Astrocyte (in vitro differentiated cells and primary cell): ENCODE measurements at regions not wholly inside any gene's neighbourhood (a gene's known extent, or its start where the extent isn't known, plus 50 kb on each side); places are given as distances from the start of the nearest gene placed in this dataset.

Experiments used
- CTCF ChIP-seq: IDR thresholded peaks from 2 replicates; pipeline ENCODE4 v1.5.1; 2011; ENCODE audit warnings: low read depth, mild to moderate bottlenecking, inconsistent platforms, low read length, moderate library complexity; ENCODE audit not compliant: insufficient read depth
- EZH2 ChIP-seq: IDR thresholded peaks from 2 replicates; pipeline ENCODE4 v1.6.1; 2012; ENCODE audit warnings: mild to moderate bottlenecking, low read length, inconsistent platforms; ENCODE audit not compliant: insufficient read depth

- TF ChIP-seq CTCF (no peak), EZH2 (no peak)
Measured at GRCh38 chr2:222055328-222055727, 243.5 kb downstream of the PAX3 start.
